IgD-negative memory B cell (primary cell): ENCODE measurements at regions not wholly inside any gene's neighbourhood (a gene's known extent, or its start where the extent isn't known, plus 50 kb on each side); places are given as distances from the start of the nearest gene placed in this dataset.

Source experiments
- H3K27ac Mint-ChIP-seq, 3 donors: one replicate each; pipeline ENCODE4 v1.8.0; 2020 to 2022; ENCODE audit warnings: mild to moderate bottlenecking in 3 of 3, mixed read lengths in 3 of 3, moderate library complexity in 1 of 3
- H3K27me3 Mint-ChIP-seq: one replicate; pipeline ENCODE4 v1.8.0; 2021; ENCODE audit warnings: mixed read lengths
- H3K36me3 Mint-ChIP-seq: one replicate; pipeline ENCODE4 v1.8.0; 2020; ENCODE audit warnings: mild to moderate bottlenecking, mixed read lengths
- H3K4me1 Mint-ChIP-seq, 3 donors: one replicate each; pipeline ENCODE4 v1.8.0; 2020 to 2022; ENCODE audit warnings: mixed read lengths in 3 of 3, mild to moderate bottlenecking in 1 of 3
- H3K4me3 Mint-ChIP-seq, 4 donors: one replicate each; pipeline ENCODE4 v1.8.0; 2020 to 2022; ENCODE audit warnings: mild to moderate bottlenecking in 4 of 4, mixed read lengths in 4 of 4, moderate library complexity in 3 of 4
- H3K9me3 Mint-ChIP-seq, 3 donors: one replicate each; pipeline ENCODE4 v1.8.0; 2020 to 2021; ENCODE audit warnings: mixed read lengths in 3 of 3, mild to moderate bottlenecking in 1 of 3

DNA sequence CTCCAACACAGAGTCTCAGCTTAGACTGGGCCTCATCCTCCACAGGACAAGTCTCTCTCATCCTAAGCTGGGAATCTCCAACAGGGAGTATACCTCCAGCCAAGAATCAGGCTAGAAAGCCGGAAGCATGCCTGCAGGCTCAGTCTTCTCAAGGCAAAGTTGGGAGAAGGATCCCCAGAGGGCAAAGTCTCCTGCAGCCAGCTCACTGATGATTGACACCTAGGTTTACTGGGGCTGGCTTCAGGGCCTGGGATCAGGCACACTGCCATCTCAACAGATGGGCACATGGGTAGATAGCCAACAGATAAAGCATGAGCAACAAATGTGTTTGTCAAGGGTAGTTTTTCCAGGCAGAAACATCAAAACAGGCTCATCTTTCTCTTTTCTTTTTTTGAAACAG lies 56.1 kb upstream of the TOX3 start:
- no peaks in the 10 kb centered on the region for H3K27me3 Mint-ChIP-seq
- H3K9me3 Mint-ChIP-seq: peaks cover 0 to 8% (median 0%) of the 10 kb centered on the region in 3 donors
- H3K4me1 Mint-ChIP-seq: peaks cover 0 to 2% (median 0%) of the 10 kb centered on the region in 3 donors
- no peaks in the 10 kb centered on the region for H3K36me3 Mint-ChIP-seq
- H3K4me3 Mint-ChIP-seq: no peak overlapping the region
- H3K27ac Mint-ChIP-seq: no peak overlapping the region

DNA sequence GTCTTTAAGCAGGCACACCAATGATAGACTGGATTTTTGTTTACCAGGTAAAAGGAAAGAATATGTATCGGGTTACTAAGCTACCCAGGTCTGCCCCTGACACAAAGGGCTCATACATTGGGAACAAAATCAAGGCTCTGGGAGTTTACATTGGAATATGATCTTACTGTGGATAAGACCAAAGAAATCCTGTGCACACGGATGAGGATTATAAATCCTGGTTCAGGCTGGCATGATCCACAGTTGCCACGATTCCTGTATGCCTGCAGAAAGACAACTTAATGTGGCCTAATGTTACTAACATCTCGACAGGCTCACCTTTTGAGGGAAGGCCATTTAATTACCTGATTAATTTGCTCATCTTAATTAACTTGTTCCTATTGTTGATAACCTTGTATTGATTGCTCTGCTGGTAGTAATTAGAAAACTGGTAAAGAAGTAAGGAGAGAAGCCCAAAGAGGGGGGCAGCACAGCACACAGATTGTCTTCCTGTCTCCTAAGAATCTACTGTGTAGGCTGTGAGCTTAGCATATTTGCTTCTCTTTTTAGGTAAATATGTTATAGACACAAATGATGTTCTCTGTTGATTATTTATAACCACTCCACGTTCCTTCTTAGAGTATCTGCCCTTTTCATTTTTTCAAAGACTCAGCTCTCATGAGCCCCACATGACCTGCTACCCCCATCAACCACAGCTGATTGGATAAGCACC lies 51.0 kb upstream of the TOX3 start:
- H3K4me1 Mint-ChIP-seq: peaks cover 0 to 2% (median 0%) of the 10 kb centered on the region in 3 donors
- peak overlapping the region in 1 of 3 donors; percentile 59 for H3K27ac Mint-ChIP-seq
- H3K27me3 Mint-ChIP-seq: no peaks in the 10 kb centered on the region
- peaks cover 0 to 13% (median 2%) of the 10 kb centered on the region in 3 donors for H3K9me3 Mint-ChIP-seq
- no peak overlapping the region for H3K4me3 Mint-ChIP-seq
- no peaks in the 10 kb centered on the region for H3K36me3 Mint-ChIP-seq

DNA sequence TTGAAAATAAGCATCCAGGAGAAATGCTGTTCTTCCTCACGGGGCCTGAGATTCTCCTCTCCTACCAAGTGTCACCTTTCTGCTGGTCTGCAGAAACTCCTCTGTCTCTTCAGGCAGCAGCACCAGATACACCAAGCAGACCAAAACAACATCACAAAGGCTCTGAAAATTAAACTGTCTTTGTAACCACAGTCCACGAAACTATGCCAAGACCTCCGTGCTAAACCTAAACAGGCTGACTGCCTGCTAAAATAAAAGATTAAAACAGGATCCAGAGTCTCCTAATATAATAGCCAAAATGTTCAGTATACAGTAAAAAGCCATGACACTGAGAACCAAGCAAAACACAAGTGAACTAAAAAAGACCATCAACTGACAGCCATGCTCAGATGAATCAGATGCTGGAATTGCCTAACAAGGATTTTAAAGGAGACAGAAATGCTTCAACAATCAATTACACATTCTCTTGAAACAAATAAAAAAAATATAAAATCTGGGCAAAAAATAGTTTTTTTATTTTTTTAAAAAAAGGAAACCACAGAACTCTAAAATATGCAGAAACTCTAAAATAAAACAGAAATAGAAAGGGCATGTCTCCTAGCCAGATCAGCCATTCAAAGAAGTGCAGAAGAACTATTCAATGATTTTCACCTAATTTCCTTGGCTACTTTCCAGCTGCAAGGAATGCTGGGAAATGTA lies 50.3 kb upstream of the TOX3 start:
- no peak overlapping the region for H3K27ac Mint-ChIP-seq
- no peak overlapping the region for H3K4me3 Mint-ChIP-seq
- peaks cover 0 to 2% (median 0%) of the 10 kb centered on the region in 3 donors for H3K4me1 Mint-ChIP-seq
- H3K27me3 Mint-ChIP-seq: no peaks in the 10 kb centered on the region
- no peaks in the 10 kb centered on the region for H3K36me3 Mint-ChIP-seq
- peaks cover 0 to 13% (median 2%) of the 10 kb centered on the region in 3 donors for H3K9me3 Mint-ChIP-seq
